Pancreas (tissue), 10 donors: ENCODE measurements at regions not wholly inside any gene's neighbourhood (a gene's known extent, or its start where the extent isn't known, plus 50 kb on each side); places are given as distances from the start of the nearest gene placed in this dataset.
"Not testable (repeated sequence)": the region's sequence is repeated elsewhere in the genome, so short reads cannot be mapped to it uniquely, and the experiment has no call there.

Source experiments
- ATAC-seq, 4 donors: fragments of 200-7000 bp; cut with Tn5 transposase; one replicate each; pipeline versions ENCODE4 v1.8.0 to v1.9.1; 2020; ENCODE audit warnings: mild to moderate bottlenecking in 4 of 4, moderate library complexity in 4 of 4
- DNase-seq, 6 donors: peaks; one replicate each; pipeline ENCODE4 v3.0.0-alpha.2; 2020
- FAIRE-seq: peaks from 2 replicates; lab custom pipeline; 2012; peaks lifted over from hg19 to GRCh38; lab: Jason Lieb, UNC
- H3K27ac ChIP-seq, 4 donors: fragments of 200-600 bp; sonication (generic); 1 replicate in 3 of 4; 2 replicates in 1 of 4; pipeline versions ENCODE4 v1.5.0 to v1.8.0; 2020
- H3K27me3 ChIP-seq, 4 donors: fragments of 200-600 bp; one replicate each; pipeline ENCODE4 v1.8.0; 2021
- H3K36me3 ChIP-seq, 3 donors: fragments of 200-600 bp; sonication (generic) in 1 of 3; one replicate each; pipeline versions ENCODE4 v1.5.0 to v1.8.0; 2020 to 2021
- H3K4me1 ChIP-seq, 3 donors: fragments of 200-600 bp; one replicate each; pipeline ENCODE4 v1.8.0; 2021
- H3K4me3 ChIP-seq, 4 donors: fragments of 200-600 bp; sonication (generic) in 2 of 4; one replicate each; pipeline versions ENCODE4 v1.5.0 to v1.8.0; 2020 to 2021
- H3K9me3 ChIP-seq, 4 donors: fragments of 200-600 bp; one replicate each; pipeline ENCODE4 v1.8.0; 2021
- WGBS, 2 donors: extraction: QIAGEN DNeasy Blood & Tissue Kit; methylation state at CpG; one replicate each; pipeline ENCODE4 v1.1.7; 2013; 5-methylcytosine and 5-hydroxymethylcytosine counted together
- intact Hi-C, 3 donors: fragments of 100-400 bp; cut with DNase I; formaldehyde crosslinking; loops; one replicate each; pipeline versions ENCODE4 v1.11.1 to v1.14.2; 2022
- TF ChIP-seq, protein P1 (sequence below), 4 donors: fragments of 200-600 bp; sonication (generic) in 3 of 4; IDR thresholded peaks; one replicate each; pipeline versions ENCODE4 v1.5.0 to v1.8.0; 2021; ENCODE audit warnings: antibody characterized with exemption in 4 of 4
- donor health status: healthy with polysubstance abuse.
- donor health status: DM: no; HTN: no; CAD: no; lungs with moderate emphysema.
- donor health status: DM: no; HTN: no; CAD: no.
- donor health status: control.
- donor health status: control.
- donor health status: Bipolar disorder and iron deficiency.
- donor health status: DM: yes; HTN: yes; CAD: no.
- donor health status: DM: no; HTN: no; CAD: no.
- donor health status: DM: no; HTN: no; CAD: no.
- donor health status: DM: yes; HTN: yes; CAD: no.

DNA sequence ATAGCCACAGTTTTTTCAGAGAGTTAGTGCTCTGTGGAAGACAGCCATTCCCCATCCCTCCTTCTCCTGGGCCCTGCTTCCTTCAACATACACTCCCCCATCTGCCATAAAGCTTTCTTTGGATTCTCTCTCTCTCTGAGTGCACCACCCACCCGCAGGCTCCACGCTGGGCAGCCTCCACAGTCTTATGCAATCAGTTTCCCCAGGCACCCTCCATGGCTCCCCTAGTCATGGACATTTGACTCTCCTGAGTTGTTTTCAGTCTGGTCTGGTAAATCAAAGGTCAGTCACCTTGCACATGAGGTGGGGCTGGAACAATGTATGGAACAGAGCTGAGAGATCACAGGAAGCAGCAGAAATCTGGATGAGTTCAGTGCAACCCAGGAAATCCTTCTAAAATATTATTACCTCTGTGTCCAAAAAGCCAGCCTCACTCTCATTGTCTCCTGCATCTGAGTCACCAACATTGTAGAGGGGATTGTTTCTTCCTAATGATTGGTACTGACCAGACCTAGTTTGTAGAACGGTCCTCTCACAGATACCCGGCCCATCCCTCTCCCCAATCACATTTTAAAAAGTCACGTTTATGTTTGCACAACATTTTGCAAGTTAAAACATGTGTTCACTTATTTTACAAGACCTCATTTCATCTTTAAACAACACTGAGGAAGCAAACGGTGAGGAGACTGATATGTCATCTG, 70.1 kb downstream of the CYCS start:
- ATAC-seq (no peak), DNase-seq (no peak), FAIRE-seq (no peak)
- intact Hi-C loops = no loop called here
- H3K4me3 ChIP-seq = no peak overlapping the region
- H3K9me3 ChIP-seq = no peaks in the 10 kb centered on the region
- TF ChIP-seq, protein P1, sequence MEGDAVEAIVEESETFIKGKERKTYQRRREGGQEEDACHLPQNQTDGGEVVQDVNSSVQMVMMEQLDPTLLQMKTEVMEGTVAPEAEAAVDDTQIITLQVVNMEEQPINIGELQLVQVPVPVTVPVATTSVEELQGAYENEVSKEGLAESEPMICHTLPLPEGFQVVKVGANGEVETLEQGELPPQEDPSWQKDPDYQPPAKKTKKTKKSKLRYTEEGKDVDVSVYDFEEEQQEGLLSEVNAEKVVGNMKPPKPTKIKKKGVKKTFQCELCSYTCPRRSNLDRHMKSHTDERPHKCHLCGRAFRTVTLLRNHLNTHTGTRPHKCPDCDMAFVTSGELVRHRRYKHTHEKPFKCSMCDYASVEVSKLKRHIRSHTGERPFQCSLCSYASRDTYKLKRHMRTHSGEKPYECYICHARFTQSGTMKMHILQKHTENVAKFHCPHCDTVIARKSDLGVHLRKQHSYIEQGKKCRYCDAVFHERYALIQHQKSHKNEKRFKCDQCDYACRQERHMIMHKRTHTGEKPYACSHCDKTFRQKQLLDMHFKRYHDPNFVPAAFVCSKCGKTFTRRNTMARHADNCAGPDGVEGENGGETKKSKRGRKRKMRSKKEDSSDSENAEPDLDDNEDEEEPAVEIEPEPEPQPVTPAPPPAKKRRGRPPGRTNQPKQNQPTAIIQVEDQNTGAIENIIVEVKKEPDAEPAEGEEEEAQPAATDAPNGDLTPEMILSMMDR (IDR thresholded peaks at IDR 0.05) = no peak
- no peaks in the 10 kb centered on the region for H3K36me3 ChIP-seq
- WGBS, 2 donors = 62 to 72% methylated on average over 6 of the region's 6 CpGs
- H3K27me3 ChIP-seq = no peaks in the 10 kb centered on the region
- H3K4me1 ChIP-seq = no peaks in the 10 kb centered on the region
- no peak overlapping the region for H3K27ac ChIP-seq

DNA sequence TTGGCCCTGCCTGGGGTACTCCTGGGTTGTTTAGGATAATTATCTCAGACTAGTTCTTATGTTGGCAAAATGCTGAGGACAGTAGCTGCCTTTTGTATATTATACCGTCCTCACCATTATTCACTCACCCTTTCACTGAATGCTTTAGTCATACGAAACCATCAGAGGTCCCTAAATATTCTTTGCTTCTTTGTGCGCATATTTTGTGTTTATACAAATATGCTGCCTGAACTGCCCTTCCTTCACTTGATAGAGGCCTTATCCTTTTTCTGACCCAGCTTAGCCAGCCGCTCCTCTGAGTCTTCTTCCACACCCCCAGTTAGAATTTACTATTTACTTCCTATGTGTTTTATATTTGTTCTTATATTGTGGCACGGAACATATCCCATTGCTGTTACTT, 70.2 kb upstream of the OSBPL3 start:
- intact Hi-C loops = no loop called here
- Histone ChIP-seq H3K36me3 (no peaks in the 10 kb centered on the region), H3K27ac (no peak overlapping the region), H3K4me1 (no peaks in the 10 kb centered on the region), H3K27me3 (no peaks in the 10 kb centered on the region), H3K4me3 (no peak overlapping the region), H3K9me3 (no peaks in the 10 kb centered on the region)
- no peak for FAIRE-seq
- ATAC-seq = no peak
- DNase-seq = no peak
- 79 to 89% methylated on average over 5 of the region's 5 CpGs for WGBS, 2 donors
- TF ChIP-seq, protein P1 (IDR thresholded peaks at IDR 0.05) = no peak

DNA sequence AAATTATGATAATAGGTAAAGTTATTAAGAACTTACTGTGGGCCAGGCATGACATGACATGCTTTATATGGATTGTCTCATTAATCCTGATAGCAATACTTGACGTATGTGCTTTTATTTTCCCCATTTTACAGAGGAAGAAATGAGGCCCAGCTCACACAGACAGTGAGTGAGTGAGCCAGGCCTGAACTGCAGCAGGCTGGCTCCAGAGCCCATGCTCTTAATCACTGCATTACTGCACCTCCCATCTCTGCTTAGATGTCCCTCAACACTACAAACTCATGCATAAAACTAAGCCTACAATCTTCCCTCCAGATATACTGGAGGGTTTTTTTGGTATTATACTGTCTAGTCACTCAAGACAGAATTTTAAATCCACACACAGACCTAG, 68.5 kb upstream of the OSBPL3 start:
- TF ChIP-seq, protein P1 (IDR thresholded peaks at IDR 0.05) = no peak
- no peak for ATAC-seq
- Histone ChIP-seq H3K36me3 (no peaks in the 10 kb centered on the region), H3K27ac (no peak overlapping the region), H3K9me3 (no peaks in the 10 kb centered on the region), H3K4me3 (no peak overlapping the region), H3K4me1 (no peaks in the 10 kb centered on the region), H3K27me3 (no peaks in the 10 kb centered on the region)
- intact Hi-C loops = no loop called here
- no peak for DNase-seq
- FAIRE-seq = no peak
- WGBS, 2 donors = 83 to 93% methylated on average over 1 of the region's 1 CpG

DNA sequence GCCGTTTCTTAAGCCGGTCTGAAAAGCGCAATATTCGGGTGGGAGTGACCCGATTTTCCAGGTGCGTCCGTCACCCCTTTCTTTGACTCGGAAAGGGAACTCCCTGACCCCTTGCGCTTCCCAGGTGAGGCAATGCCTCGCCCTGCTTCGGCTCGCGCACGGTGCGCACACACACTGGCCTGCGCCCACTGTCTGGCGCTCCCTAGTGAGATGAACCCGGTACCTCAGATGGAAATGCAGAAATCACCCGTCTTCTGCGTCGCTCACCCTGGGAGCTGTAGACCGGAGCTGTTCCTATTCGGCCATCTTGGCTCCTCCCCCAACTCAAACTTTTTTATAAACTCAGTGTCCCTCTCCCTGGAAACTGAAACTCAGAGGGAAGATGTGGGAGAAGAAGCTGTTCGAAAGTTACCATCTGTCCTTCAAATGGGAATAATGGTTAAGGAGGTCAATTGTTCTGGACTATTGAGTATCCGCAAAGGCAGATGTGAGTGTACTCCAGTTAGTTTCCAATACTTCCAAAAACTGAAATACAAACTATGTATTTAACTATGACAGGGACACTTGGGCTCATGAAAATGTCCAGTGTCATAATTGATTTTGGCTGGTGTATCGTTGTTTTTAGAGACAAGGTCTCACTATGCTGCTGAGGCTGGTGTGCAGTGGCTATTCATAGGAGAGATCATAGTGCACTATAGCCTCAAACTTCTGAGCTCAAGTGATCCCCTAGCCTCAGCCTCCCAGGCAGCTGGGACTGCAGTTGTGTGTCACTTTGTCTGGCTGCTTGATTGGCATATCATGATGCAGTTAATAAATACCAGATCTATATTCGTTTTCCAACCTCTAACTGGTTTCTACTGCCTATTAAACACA, 67.8 kb upstream of the OSBPL3 start:
- H3K9me3 ChIP-seq, H3K4me1 ChIP-seq, H3K27me3 ChIP-seq, intact Hi-C loops, H3K27ac ChIP-seq, ATAC-seq, H3K4me3 ChIP-seq, H3K36me3 ChIP-seq, FAIRE-seq, DNase-seq: not testable (repeated sequence)
- 85 to 87% methylated on average over 11 of the region's 27 CpGs for WGBS, 2 donors

DNA sequence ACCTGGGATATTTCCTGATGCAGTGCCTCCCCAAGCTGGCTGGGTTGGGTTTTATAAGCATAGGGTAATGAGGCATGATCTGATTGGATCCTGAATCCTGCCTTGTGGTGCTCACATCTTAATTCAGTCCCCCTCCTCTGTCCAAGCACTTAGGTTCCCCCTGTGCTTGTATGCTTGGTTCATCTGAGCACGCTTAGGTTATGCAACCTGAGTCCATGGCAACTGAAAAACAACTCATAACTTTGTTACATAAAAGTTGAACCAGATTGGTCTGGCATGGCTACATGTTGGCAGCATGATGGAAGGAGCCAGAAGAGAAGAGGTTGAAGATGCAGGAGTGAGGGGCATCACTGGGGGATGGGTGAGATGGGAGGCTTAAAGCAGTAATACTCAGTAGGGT, 57.3 kb upstream of the OSBPL3 start:
- TF ChIP-seq, protein P1 (IDR thresholded peaks at IDR 0.05) = no peak
- FAIRE-seq (no peak), ATAC-seq (no peak), DNase-seq (no peak)
- no peaks in the 10 kb centered on the region for H3K9me3 ChIP-seq
- 75 to 80% methylated on average over 1 of the region's 1 CpG for WGBS, 2 donors
- H3K4me1 ChIP-seq = no peaks in the 10 kb centered on the region
- intact Hi-C loops = no loop called here
- H3K4me3 ChIP-seq = no peak overlapping the region
- no peaks in the 10 kb centered on the region for H3K27me3 ChIP-seq
- H3K27ac ChIP-seq = no peak overlapping the region
- no peaks in the 10 kb centered on the region for H3K36me3 ChIP-seq
